ENCODE measurements at regions not wholly inside any gene's neighbourhood (a gene's known extent, or its start where the extent isn't known, plus 50 kb on each side); places are given as distances from the start of the nearest gene placed in this dataset.

GRCh38 chr4:66297703-66298102 lies 627.4 kb upstream of the EPHA5 start:
- WGBS, 2 donors, result 40 to 77% methylated on average over 1 of the region's 1 CpG
- Histone ChIP-seq H3K27ac (no peak overlapping the region), H3K9me3 (no peaks in the 10 kb centered on the region), H3K4me1 (no peaks in the 10 kb centered on the region), H3K36me3 (replicated peaks in 1 of 2; ENCODE audit: insufficient read depth in 1 of 2, low read depth in 2 of 2) (no peaks in the 10 kb centered on the region), H3K4me3 (no peak overlapping the region), H3K27me3 (no peaks in the 10 kb centered on the region)
- ATAC-seq, result no peak
- no peak for DNase-seq
- TF ChIP-seq POLR2A (IDR thresholded peaks at IDR 0.05) (no peak), CTCF (IDR thresholded peaks at IDR 0.05) (no peak)
- intact Hi-C loops (cut with DNase I), result no loop called here

- H3K4me1 ChIP-seq, result no peaks in the 10 kb centered on the region
- H3K9me3 ChIP-seq, result no peaks in the 10 kb centered on the region
- no peaks in the 10 kb centered on the region for H3K36me3 ChIP-seq (replicated peaks in 1 of 2; ENCODE audit: insufficient read depth in 1 of 2, low read depth in 2 of 2)
- DNase-seq, result no peak
- intact Hi-C loops (cut with DNase I), result no loop called here
- H3K27ac ChIP-seq, result no peak overlapping the region
- 72 to 77% methylated on average over 5 of the region's 5 CpGs for WGBS, 2 donors
- H3K27me3 ChIP-seq, result no peaks in the 10 kb centered on the region
- no peak overlapping the region for H3K4me3 ChIP-seq
- TF ChIP-seq POLR2A (IDR thresholded peaks at IDR 0.05) (no peak), CTCF (IDR thresholded peaks at IDR 0.05) (no peak)
- no peak for ATAC-seq
Observed at GRCh38 chr4:66294638-66295037, 624.3 kb upstream of the EPHA5 start.

GRCh38 chr4:66284991-66285451 lies 614.7 kb upstream of the EPHA5 start:
- DNase-seq, result no peak
- H3K27ac ChIP-seq, result no peak overlapping the region
- ATAC-seq, result no peak

GRCh38 chr4:66279084-66279483 lies 608.8 kb upstream of the EPHA5 start:
- no peaks in the 10 kb centered on the region for H3K27me3 ChIP-seq
- no peak overlapping the region for H3K27ac ChIP-seq
- no peak for TF ChIP-seq POLR2A (IDR thresholded peaks at IDR 0.05)
- TF ChIP-seq CTCF (IDR thresholded peaks at IDR 0.05), result no peak
- H3K36me3 ChIP-seq (replicated peaks in 1 of 2; ENCODE audit: insufficient read depth in 1 of 2, low read depth in 2 of 2), result no peaks in the 10 kb centered on the region
- intact Hi-C loops (cut with DNase I), result no loop called here
- no peak for DNase-seq
- no peak for ATAC-seq
- H3K4me1 ChIP-seq, result no peaks in the 10 kb centered on the region
- WGBS, 2 donors, result 67 to 84% methylated on average over 1 of the region's 1 CpG
- no peak overlapping the region for H3K4me3 ChIP-seq
- H3K9me3 ChIP-seq, result no peaks in the 10 kb centered on the region

More at GRCh38 chr4:66284991-66285451, 614.7 kb upstream of the EPHA5 start:
- H3K27me3 ChIP-seq, result no peaks in the 10 kb centered on the region
- 74 to 80% methylated on average over 12 to 15 of the region's 15 CpGs for WGBS, 2 donors
- no peak overlapping the region for H3K4me3 ChIP-seq
- TF ChIP-seq POLR2A (IDR thresholded peaks at IDR 0.05), result no peak
- TF ChIP-seq CTCF (IDR thresholded peaks at IDR 0.05), result no peak
- intact Hi-C loops (cut with DNase I), result no loop called here
- H3K9me3 ChIP-seq, result no peaks in the 10 kb centered on the region
- H3K4me1 ChIP-seq, result no peaks in the 10 kb centered on the region
- no peaks in the 10 kb centered on the region for H3K36me3 ChIP-seq (replicated peaks in 1 of 2; ENCODE audit: insufficient read depth in 1 of 2, low read depth in 2 of 2)

GRCh38 chr4:66275411-66276038 lies 605.2 kb upstream of the EPHA5 start:
- Histone ChIP-seq H3K4me1 (no peaks in the 10 kb centered on the region), H3K9me3 (no peaks in the 10 kb centered on the region), H3K27ac (no peak overlapping the region), H3K27me3 (no peaks in the 10 kb centered on the region), H3K4me3 (no peak overlapping the region), H3K36me3 (replicated peaks in 1 of 2; ENCODE audit: insufficient read depth in 1 of 2, low read depth in 2 of 2) (no peaks in the 10 kb centered on the region)
- 19 to 26% methylated on average over 4 of the region's 4 CpGs for WGBS, 2 donors
- ATAC-seq, result no peak
- peak in 1 of 4 donors; percentile 11 for DNase-seq
- TF ChIP-seq POLR2A (IDR thresholded peaks at IDR 0.05), result no peak
- TF ChIP-seq CTCF (IDR thresholded peaks at IDR 0.05), result no peak
- intact Hi-C loops (cut with DNase I), result no loop called here
